NCI-H1436 treated with DMSO at 0.1 percent for 48 hours (cell line): ENCODE measurements at regions not wholly inside any gene's neighbourhood (a gene's known extent, or its start where the extent isn't known, plus 50 kb on each side); places are given as distances from the start of the nearest gene placed in this dataset.

Experiments
- DNase-seq: peaks from one replicate; lab custom pipeline; 2025; lab: John Stamatoyannopoulos, UW

DNA sequence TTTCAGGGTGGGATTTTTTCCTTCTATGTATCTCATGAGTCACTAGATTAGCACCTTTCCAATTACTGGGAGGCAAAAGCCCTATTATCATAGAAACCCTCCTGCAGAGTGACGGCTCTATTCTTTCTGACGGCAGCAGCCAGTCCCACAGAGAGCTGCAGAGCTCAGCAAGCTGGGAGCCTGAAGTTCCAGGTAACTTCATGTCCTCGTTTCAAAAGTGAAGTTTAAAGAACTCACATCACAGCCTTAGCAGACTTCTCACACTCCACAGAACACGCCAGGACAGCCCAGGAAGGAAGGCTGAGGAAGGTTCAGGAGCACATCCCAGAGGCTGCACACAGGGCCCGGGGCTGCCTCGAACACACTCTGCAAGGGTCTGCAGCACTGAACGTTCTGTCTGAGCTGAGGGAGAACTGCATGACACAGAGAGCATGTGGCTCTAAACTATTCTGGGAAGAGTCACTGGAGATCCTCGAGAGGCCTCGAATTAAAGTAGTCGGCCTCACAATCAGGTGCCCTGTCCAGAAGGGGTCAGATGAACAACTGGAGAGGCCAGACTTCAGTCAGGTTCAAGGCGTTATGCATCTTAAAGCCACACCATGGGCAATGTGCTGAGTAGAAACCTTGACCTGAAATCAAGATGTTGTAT is 104.2 kb upstream of the DRD2 start:
- no peak for DNase-seq

DNA sequence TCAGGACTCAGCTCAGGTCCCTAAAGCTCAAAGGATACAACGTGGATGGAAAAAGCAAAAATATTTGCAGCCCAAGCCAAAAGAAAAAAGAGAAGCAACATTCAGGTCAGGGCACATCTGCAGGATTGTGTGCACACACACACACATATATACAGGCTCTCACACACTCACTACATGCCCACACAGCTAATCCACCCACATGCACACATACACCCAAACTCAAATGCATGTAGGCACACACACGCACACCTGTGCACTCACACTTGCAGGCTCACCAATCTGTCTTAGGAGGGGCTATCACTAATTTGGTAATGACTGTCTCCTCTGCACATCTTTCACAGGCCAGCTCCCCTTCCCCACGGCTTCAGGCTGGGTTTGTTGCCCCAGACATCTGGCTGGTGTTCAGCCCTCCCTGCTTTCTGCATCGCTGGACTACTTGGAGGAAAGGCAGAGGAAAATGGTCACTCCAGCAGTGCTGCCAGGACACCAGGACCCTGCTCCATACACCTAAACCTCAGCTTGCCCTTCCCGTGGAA is 103.6 kb upstream of the DRD2 start:
- DNase-seq = no peak

DNA sequence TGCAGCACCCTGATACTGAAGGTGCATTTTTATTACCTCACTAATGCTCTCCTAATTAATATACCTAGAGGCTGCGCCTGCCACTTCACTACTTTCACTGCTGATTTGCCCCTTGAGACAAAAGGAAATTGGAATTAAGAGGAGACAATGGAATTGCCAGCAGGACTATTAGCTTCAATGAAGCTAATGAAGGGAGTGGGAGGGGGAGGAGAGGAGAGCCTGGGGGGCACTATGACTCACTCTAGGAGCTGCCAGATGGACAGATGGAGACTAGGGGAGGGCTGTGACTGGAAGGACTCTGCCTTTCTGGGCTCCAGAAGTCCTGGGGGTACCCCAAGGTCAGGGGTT is 102.8 kb upstream of the DRD2 start:
- peak; percentile 69 for DNase-seq

DNA sequence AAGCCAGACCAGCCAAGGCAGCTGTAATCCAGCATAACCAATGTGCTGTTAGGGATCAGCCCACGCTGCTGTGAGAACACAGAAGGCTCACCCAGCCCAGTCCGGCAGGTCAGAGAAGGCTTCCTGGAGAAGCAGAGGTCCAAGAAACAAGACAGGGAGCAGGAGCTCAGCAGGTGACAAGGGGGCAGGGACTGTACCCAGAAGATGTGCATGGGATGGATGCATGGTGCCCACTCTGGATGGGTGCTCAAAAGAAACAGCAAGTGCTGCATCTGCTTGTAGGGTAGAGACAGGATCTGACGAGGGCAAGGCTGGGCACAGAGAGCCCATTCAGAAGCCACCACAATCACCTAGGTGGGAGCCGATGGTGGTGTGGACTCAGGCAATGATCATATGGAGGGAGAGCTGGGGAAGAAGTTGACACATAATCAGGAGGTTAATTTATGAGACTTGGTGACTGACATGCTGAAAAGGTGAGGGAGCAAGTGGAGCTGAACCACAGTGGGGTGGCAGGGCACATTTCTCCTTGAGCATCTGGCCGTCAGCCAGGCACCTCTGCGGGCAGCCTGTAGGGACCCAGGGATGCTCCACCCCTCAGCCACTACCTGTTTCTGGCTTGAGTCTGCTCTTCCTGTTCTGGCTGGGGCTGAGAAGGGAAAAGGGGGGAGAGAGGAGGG is 102.3 kb upstream of the DRD2 start:
- DNase-seq = no peak

DNA sequence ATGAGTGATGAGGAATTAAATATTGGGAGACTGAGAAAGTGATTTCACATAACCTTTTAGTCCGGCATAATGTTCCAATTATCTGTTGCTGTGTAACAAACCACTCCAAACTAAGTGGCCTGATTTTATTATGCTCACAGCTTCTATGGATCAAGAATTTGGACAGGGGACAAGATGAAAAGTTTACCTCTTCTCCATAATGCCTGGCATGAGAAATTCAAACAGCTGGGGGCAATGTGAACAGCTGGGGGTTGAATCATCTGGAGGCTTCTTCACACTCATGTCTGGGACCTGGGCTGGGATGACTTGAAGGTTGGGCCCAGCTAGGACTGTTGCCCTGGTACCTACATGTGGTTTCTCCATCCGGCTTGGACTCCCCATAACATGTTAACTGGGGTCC is 99.4 kb upstream of the DRD2 start:
- DNase-seq = no peak

DNA sequence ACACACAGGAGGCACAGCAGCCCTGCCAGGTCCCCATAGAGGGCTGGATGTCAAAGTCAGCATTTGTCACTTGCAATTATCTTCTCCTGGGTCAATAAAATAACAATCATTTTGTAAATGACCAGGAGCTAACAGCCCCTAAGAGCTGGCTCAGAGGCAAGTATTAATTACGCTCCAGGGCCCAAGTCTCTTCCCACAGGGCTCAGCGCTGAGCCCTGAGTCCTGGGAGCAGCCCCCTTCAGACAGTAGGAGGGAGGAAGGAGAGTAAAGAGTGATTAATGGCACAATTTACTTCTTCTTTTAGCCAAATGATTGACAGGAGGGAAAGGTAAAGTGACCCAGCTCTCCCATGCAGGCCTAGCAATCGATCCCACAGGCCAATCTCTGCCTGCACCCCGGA is 99.0 kb upstream of the DRD2 start:
- DNase-seq = no peak

DNA sequence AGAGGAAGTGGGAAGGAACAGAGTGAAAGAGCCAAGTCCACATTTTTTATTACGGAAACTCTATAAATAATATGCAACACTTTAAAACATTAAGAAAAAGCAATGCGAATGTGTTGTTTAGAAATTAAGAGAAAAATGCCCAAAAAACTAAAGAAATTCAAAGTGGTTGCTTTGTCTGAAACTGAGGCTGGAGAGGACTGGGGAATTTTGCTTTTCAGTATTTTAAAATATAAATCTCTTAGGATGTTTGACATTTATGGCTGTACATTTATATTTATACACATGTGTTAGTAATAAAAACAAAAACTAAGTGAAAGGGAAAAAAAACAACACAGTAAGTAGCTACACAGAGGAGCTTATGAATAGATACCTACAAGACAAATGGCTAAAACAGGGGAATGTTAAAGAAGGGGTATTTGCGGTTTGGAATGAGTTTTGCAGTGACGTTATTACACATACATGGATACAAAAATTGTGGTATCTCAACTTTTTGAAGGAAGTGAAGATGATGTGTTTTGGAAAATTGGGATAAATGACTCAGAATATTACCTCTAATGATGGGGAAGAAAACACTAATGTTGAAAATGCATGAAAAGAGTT is 97.0 kb upstream of the DRD2 start:
- no peak for DNase-seq

DNA sequence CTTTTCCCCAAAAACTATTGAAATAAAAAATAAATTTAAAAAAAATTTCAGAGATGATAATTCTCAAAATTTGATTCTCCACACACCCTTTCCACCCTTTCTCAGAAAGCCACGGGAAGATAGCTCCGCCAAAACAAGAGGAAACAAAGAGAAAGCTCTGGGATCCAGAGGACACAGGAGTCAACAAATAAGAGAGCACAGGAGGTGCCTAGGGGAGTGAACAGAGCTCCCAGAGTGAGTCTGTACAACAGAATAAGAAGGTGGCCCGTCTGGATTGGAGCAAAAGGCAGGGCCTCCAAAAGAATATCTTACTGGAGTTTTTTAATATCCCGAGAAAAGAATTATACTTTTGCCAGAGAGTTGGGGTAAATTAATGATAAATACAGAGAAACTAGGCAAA is 96.3 kb upstream of the DRD2 start:
- DNase-seq = no peak

DNA sequence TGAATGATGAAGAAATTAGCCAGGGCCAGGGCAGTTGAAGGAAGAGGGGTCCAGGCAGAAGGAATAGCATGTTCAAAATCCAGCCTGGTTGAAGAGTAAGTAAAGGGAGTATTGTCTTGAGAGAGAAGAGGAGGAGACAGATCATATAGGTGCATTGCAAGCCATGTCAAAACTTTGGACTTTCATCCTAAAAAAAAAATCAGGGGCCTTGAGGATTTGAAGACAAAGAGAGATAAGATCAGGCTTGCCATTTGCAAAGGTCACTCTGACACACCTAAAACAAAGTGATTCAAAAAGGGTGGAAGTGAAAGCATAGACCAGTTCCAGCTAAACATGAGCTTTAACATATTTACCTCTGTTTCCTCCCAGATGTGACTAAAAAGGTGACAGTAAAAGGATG is 95.7 kb upstream of the DRD2 start:
- no peak for DNase-seq

DNA sequence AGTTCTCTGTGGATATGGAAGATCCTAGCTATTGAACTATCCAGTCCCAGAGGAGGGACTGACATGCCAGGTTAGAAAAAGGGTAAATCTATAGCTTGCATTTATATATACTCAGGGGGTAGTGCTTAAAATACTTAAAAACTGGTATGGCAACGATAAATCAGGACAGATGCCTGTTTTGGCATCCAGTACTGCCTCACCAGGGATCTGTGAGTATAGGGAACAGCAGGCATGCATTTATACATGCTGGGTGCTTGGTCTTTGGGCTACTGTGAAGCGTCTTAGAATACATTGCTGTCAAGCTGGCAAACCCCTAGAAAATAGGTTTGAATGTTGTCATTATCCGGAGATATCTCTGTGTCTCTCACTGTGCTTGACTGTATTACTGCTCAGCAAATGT is 94.2 kb upstream of the DRD2 start:
- no peak for DNase-seq

DNA sequence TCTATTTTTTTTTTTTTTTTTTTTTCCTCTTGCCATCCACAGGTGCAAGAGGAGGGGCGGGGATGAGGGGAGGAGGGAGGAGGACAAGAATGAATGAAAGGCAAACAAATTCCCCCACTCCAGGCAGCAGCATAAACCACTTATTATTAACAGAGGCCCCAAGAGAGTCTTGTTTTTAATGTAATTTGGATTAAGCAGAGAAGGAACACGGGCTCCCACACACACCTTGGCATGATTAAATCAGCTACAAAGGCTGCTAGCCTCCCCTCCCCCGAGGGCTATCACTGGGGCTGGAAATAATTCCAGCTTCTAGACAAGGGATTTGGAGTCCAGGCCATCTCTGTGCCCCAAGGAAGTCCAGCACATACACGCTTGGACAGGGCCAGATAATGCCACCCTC is 93.4 kb upstream of the DRD2 start:
- DNase-seq = no peak

DNA sequence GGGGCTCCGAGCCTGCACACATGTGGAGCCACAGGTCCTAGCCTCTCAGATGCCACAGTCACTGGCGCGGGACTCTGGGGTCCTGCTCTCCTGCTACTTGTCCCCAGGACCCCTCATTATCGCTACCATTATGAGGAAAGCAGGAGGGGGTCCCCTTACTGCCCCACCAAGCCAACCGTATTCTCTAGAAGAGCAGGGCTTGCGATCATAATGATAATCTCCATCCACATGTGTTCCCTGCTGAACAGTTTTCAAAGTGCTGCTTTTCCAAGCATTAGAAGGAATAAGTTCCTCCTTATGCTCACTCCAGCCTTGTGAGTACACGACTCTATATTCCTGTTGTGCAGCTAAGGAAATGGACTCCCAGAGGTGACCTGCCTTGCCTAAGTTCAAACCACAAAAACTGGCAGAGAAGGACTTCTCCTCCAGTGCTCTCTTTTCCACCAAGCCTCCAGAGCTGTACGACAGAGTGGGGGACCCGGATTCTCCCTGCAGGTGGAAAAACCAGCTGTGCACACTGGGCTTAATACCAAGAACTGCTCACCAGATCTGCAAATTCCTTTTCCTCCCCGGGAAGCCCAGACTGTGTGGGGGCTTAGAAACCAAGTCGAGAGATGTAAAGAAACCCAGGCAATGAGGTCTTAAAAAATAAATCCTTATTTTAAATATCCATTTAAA is 92.8 kb upstream of the DRD2 start:
- DNase-seq = no peak

DNA sequence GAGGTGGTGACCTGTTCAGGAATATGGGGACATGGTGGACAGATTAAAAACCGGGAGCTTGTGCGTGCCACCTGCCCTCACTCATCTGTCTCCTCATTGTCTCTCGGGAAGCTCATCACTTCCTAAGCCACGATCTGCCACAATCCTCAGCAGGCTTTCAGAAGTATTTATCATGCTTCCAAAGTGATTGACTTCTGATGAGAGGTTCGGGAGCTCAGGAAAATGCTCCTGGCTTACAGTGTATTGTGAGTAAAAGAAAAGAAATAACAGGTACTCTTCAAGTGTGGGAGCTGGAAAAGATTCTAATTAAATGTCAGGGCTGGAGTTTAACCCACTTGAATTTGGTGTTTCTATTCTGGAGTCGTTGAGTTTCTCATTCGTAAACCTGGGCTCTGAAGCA is 91.9 kb upstream of the DRD2 start:
- no peak for DNase-seq

DNA sequence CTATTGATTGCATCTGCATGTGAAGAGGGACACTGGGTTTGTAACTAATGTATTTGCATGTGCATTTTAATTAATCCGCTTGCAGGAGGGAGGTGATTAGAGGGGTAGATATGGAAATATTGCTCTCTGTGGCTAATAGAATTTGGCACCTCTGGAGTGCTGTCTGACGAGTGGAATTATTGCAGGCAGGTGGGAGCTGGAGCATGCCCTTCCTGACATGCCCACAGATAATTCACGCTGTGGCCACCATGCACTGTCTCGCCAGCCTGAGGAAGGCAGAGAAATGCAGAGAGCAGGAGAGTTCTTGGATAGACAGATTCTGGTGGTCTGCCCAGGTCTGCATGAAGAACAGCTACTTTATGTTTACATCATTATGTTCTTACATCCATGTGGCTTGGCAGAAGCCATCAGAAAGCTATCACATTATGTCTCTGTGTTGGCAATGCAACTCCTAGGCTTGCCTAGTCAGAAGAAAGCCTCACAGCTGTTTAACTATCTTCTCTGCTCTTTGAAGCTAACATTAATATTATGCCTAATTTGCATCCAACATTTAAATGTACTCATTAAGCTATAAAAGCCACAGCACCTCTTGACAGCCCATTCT is 89.4 kb upstream of the DRD2 start:
- no peak for DNase-seq

DNA sequence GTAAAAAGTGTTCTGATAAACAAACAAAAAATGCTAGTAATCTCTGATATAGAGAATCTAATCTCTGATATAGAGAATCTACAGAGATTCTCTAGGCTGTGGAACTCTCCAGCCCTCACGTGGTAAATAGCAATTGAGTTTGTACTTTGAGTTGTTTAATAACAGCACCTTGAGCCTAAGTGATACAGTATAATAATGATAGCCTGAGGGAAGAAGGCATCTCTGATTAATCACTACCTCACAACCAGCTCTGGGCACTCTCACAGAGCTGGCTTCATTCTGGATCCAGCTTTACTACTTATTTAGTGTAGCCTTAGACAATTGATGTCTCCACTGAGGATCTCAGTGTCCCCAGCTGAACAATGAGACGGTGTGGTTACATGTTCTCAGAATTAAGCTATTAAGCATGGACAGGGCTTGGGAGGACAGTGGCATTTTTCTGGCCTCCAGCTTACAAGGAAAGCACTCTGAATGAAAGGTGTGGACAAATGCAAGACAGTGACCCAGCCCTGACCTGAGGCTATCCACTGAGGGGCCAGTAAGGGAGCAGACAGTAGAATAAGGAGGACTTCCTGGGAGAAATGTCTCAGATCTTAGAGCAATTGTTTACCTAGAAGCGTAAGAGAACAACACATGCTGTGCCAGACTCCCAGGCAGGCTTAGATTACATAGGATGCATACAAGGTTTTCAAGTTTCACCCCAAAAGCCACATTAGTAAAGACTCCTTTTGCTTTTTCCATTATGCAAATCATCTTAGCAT is 88.7 kb upstream of the DRD2 start:
- DNase-seq = no peak

DNA sequence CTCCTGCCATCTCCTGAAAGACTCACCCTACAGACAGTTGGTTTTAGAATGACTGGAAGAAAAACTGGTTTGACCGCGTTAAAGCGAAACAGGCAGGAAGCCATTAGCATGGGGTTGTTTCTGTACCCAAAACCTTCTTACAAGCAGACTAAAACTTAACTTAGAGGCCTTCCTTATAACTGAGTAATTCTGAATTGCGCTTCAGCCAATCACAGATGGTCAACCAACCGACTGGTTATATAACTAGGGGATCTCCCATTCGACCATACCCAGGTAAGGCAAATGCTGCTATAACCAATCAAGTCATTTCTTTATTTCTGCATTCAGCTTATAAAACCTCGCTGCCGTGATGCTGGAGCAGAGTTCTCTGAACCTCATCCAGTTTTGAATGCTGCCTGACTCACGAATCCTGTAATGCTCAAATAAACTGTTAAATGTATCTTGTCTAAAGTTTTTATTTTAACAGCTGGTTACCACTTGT is 87.8 kb upstream of the DRD2 start:
- no peak for DNase-seq

DNA sequence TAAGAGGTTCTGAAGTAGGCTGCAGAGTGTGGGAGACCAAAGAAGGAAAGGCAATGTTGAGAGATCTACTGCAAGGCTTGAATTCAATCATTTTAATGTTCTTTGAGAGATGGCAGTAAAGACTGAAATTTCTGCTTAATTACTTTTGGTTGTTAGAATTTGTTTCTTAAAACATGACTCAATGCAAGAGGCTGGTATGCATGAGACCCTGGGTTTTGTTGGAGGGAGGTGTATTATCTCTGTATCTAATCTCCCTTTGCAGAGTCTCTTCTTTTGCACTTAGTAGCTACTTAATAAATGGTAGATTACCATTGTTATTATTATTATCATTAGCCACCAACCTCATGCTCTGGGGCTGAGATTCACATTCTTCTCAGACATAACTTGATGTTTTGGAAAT is 87.4 kb upstream of the DRD2 start:
- no peak for DNase-seq

DNA sequence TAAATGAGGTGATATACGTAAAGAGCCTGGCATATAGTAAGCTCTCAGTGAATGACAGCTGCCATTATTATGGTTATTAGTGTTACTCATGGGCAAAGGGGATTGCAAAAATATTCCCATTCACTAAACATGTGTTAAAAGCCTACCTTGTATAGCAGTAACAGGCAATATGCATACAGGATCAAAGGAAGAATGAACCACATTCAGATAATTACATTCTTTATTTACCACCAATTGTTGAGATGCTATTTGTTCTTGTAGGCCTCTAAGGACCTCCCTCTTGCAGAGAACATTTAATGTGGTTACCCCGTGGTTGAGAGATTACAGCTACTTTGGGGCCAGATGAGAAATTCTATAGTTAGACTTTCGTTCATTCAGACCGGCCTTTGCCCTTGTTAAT is 82.7 kb upstream of the DRD2 start:
- DNase-seq = no peak

DNA sequence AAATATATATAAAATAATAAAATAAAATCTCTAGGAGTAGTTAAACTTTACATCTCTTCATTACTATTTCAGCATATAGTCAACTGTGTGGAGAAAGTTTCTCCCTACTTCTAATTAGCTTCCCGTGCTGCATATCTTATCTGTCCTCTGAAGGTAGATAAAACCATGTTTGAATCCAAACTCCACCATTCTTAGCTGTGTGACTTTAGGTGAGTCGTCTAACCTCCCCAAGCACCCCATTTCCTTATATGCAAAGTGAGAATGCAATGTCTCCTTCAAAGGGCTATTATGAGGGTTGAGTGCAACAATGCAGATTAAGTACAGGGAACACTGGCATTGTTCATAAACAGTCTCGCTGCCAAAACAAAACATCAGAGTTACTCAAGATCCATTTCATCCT is 80.8 kb upstream of the DRD2 start:
- no peak for DNase-seq

DNA sequence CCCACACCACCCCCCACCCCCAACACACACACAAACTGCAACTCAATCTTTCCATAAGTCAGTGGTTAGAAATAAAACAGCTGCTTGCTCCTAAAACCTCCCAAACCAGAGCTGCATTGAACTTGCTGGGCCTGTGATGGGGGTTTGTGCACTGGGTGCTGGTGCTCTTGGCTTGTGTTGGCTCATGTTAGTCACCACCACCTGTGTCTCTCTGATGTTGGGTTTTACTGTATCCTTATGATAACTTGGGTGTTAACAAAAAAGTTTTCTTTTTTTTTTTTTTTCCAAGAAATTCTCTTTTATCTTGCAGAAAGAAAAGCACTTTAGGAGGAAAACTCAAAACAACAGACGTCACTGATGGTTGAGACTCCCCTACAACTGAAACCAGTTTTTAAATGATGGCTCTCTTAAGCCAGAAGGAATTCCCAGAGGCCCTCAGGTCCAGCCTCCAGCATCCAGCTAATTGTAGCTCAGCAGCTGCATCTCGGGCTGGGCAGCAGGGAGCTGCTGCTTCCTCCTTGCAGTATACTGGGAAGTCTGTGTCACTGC is 79.9 kb upstream of the DRD2 start:
- DNase-seq = no peak

DNA sequence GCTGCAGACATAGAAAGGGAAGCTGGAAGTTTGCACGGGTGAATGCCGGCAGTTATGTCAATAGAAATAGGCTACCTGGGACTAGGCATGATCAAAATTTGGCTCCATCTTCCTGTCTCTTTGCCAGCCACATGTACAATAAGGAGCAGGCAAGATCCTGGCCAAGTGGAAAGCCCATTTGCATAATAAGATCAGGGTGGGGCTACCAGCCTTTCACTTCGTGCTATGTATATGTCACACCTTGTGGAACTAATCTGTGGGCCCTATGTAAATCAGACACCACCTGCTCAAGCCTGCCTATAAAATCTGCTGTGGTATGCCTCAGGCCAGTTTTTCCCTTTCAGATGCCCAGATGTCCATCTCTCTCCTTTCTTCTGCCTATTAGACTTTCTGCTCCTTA is 79.3 kb upstream of the DRD2 start:
- no peak for DNase-seq

DNA sequence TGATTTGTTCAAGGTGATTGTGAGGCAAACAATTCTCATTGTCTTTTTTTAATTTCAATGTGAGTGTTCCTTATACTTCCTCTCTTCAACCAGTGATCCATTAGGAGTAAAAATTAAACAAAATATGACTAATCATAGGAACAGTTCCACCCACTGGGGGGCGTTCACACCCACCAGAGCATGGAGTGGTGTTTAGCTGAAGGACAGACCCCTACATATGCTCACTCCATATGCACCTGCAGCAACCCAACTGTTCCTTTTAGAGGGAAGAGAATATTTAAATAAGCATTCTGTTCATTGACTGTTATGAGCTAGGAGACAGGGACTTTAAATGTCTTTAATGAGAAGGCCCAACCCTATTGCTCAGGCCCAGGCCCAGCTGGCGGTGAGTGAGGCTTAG is 78.7 kb upstream of the DRD2 start:
- DNase-seq = no peak
